Naive thymus-derived CD8-positive, alpha-beta T cell (primary cell): ENCODE measurements at regions not wholly inside any gene's neighbourhood (a gene's known extent, or its start where the extent isn't known, plus 50 kb on each side); places are given as distances from the start of the nearest gene placed in this dataset.

Source experiments
- ATAC-seq, 2 donors: fragments of 150-1000 bp; cut with Tn5 transposase in 1 of 2; sonication (Bioruptor Pico), chemical (Tn5 transposase) in 1 of 2; 1 replicate in 1 of 2; 2 replicates in 1 of 2; pipeline ENCODE4 v1.10.0; 2021; ENCODE audit warnings: mild to moderate bottlenecking in 2 of 2, moderate library complexity in 2 of 2
- POLR2A ChIA-PET: fragments of 350-600 bp; sonication (Branson Sonifier 250); formaldehyde crosslinking; loops from one replicate; lab custom pipeline; 2021; ENCODE audit warnings: antibody characterized with exemption; lab: Charles Lee
- DNase-seq, 10 donors: peaks; one replicate each; pipeline versions ENCODE4 v3.0.0 to v3.0.0-alpha.2; 2020 to 2022
- H3K27ac Mint-ChIP-seq, 10 donors: one replicate each; pipeline ENCODE4 v1.8.0; 2020 to 2022; ENCODE audit warnings: mild to moderate bottlenecking in 10 of 10, mixed read lengths in 10 of 10, moderate library complexity in 4 of 10, inconsistent platforms in 1 of 10
- H3K27me3 Mint-ChIP-seq, 5 donors: one replicate each; pipeline ENCODE4 v1.8.0; 2021 to 2022; ENCODE audit warnings: mixed read lengths in 5 of 5
- H3K36me3 Mint-ChIP-seq, 3 donors: one replicate each; pipeline ENCODE4 v1.8.0; 2020 to 2022; ENCODE audit warnings: mixed read lengths in 3 of 3, mild to moderate bottlenecking in 2 of 3, inconsistent platforms in 1 of 3
- H3K4me1 Mint-ChIP-seq, 4 donors: one replicate each; pipeline ENCODE4 v1.8.0; 2021 to 2022; ENCODE audit warnings: mixed read lengths in 4 of 4
- H3K4me3 Mint-ChIP-seq, 10 donors: one replicate each; pipeline ENCODE4 v1.8.0; 2020 to 2022; ENCODE audit warnings: mild to moderate bottlenecking in 10 of 10, mixed read lengths in 10 of 10, moderate library complexity in 6 of 10, inconsistent platforms in 1 of 10
- H3K9me3 Mint-ChIP-seq, 9 donors: one replicate each; pipeline ENCODE4 v1.8.0; 2020 to 2022; ENCODE audit warnings: mixed read lengths in 9 of 9, mild to moderate bottlenecking in 3 of 9, inconsistent platforms in 1 of 9, moderate library complexity in 1 of 9

DNA sequence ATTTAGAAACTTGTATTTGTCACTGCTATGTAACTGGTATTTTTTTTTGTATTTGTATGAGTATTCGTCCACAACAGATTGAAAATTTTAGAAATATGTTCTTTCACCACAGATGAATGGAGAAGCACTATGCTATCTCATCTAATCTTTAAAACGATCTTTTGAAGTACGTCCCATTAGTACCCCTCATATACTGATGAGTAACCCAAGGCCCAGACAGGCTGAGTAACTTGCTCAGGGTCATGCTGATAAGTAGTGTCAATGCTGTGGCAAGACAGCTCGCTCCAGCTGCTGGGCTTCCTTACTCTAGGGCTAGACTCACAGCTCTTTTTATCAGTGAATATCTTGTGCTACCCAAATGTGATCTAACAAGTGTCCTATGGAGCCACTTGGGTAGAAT lies 154.2 kb downstream of the SUCLA2 start:
- POLR2A ChIA-PET: no interaction called here
- Mint-ChIP-seq H3K27ac (no peak overlapping the region), H3K4me3 (no peak overlapping the region), H3K9me3 (peaks cover 0 to 15% (median 8%) of the 10 kb centered on the region in 9 donors), H3K36me3 (peaks cover 0 to 10% (median 3%) of the 10 kb centered on the region in 3 donors), H3K27me3 (peaks cover 0 to 17% (median 2%) of the 10 kb centered on the region in 5 donors), H3K4me1 (no peaks in the 10 kb centered on the region)
- DNase-seq (no peak), ATAC-seq (no peak)

DNA sequence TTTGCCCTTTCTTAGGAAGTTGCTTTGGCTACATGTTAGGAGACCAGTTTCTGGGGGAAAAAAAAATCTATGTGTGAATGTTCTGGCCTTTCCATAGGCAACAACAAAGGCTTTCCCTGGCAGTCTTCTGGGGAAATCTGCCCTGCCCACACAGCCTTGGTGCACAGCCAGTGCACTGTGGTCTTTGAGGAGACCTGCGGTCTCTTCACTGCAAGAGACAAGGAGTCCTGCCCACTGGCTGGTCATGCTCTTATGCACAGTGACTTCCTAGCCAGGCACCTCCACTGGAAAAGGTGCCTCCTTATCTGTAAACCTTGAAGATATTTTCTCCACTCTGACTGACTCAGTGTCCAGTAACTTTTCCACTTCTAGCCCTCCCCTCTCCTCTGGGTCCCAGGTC lies 155.1 kb downstream of the SUCLA2 start:
- DNase-seq (no peak), ATAC-seq (no peak)
- peaks cover 0 to 10% (median 3%) of the 10 kb centered on the region in 3 donors for H3K36me3 Mint-ChIP-seq
- H3K4me3 Mint-ChIP-seq: no peak overlapping the region
- H3K27me3 Mint-ChIP-seq: peaks cover 0 to 17% (median 2%) of the 10 kb centered on the region in 5 donors
- POLR2A ChIA-PET: no interaction called here
- no peaks in the 10 kb centered on the region for H3K4me1 Mint-ChIP-seq
- peaks cover 0 to 15% (median 8%) of the 10 kb centered on the region in 9 donors for H3K9me3 Mint-ChIP-seq
- H3K27ac Mint-ChIP-seq: no peak overlapping the region

DNA sequence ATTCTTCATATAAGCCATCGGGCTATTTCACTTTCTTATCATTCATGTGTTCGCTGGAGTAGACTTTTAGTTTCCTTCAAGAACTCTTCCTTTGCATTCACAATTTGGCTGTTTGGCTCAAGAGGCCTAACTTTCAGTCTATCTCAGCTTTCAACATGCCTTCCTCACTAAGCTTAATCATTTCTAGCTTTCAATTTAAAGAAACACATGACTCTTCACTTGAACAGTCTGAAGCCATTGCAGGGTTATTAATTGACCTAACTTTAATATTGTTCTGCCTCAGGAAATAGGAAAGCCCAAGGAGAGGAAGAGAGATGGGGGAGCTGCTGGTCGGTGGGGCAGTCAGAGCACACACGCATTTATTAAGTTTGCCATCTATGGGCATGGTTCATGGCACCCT lies 158.1 kb downstream of the SUCLA2 start:
- peaks cover 0 to 2% (median 0%) of the 10 kb centered on the region in 9 donors for H3K9me3 Mint-ChIP-seq
- DNase-seq (no peak), ATAC-seq (no peak)
- H3K27me3 Mint-ChIP-seq: peaks cover 0 to 8% (median 2%) of the 10 kb centered on the region in 5 donors
- H3K27ac Mint-ChIP-seq: no peak overlapping the region
- no peaks in the 10 kb centered on the region for H3K4me1 Mint-ChIP-seq
- H3K36me3 Mint-ChIP-seq: no peaks in the 10 kb centered on the region
- H3K4me3 Mint-ChIP-seq: no peak overlapping the region
- POLR2A ChIA-PET: no interaction called here

DNA sequence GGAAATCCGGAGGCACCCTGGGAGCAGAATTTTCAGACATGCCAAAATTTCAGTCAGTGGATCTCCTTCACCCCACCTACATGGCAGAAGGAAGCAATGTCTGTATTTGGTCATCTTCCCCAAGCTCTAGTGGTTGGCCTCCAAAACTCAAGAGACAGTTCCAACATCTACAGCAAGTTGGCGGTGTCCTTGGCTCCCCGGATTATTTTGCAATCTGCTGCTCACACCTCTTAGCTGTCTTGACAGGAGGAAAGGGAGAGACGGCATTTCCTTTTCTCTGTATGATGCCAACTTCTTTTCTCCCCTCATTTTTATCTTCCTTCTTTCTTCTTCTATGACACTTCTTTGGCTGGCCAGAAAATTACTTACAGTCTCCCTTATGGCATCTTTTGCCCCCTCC lies 159.9 kb downstream of the SUCLA2 start:
- H3K9me3 Mint-ChIP-seq: no peaks in the 10 kb centered on the region
- no peaks in the 10 kb centered on the region for H3K36me3 Mint-ChIP-seq
- H3K4me3 Mint-ChIP-seq: no peak overlapping the region
- H3K27ac Mint-ChIP-seq: no peak overlapping the region
- no peaks in the 10 kb centered on the region for H3K4me1 Mint-ChIP-seq
- ATAC-seq: no peak
- DNase-seq: no peak
- H3K27me3 Mint-ChIP-seq: peaks cover 0 to 8% (median 2%) of the 10 kb centered on the region in 5 donors
- POLR2A ChIA-PET: no interaction called here

DNA sequence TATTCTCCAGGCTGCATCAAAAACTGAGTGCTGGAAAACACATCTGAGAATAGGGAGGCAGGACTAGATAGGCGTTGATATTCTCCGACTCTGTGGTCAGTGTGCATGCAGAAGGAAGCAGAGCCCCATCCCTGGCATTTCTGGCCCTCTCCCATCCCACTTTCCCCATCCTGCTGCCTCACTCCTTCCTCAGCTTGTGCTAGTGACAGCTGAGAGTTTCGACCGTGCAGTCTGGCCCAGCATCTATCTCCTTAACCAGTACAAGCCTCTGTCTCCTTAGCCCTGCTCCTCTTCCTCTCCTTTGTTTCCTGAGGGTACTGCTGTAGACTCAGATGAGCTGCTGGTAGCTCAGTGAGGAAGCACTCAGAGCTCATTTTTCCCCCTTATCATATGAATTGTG lies 163.2 kb downstream of the SUCLA2 start:
- POLR2A ChIA-PET: no interaction called here
- Mint-ChIP-seq H3K27ac (no peak overlapping the region), H3K9me3 (no peaks in the 10 kb centered on the region), H3K4me1 (no peaks in the 10 kb centered on the region), H3K36me3 (no peaks in the 10 kb centered on the region), H3K4me3 (no peak overlapping the region), H3K27me3 (peaks cover 0 to 8% (median 2%) of the 10 kb centered on the region in 5 donors)
- DNase-seq (no peak), ATAC-seq (no peak)

DNA sequence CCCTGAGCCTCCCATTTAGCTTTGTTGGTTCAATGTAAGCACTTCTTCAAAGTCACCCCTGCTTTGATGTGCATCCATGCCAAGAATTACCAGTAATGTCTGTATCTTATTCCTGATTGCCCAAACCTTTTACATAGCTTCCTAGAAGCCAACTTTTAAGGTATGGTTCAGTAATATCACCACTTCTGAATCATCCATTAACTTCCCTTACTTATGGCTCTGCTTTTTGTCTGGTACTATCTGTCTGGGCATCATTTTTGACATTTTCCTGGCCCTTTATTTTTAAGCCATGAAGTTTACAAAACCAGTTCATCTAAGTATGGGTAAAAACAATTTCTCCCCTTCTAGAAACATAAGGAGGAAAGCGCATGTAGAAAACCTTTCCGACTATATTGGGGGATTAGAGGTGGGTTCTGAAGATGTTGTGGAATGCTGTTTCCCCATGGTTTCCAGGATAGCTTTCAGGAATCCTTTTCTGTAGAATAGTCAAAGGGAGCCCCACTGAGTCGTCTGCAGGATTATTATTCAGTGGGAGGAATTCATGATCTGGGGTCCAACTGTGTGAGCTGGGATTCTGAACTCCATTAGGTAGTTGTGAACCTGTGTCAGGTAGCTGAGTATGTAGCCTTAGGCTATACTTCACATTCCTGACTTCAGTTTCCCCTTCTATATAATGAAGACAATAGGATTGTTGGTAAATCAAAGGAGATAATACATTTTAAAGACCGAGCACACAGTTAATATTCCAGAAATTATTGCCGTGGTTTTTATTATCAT lies 163.8 kb downstream of the SUCLA2 start:
- no peaks in the 10 kb centered on the region for H3K4me1 Mint-ChIP-seq
- DNase-seq (no peak), ATAC-seq (no peak)
- H3K36me3 Mint-ChIP-seq: no peaks in the 10 kb centered on the region
- no peak overlapping the region for H3K4me3 Mint-ChIP-seq
- POLR2A ChIA-PET: no interaction called here
- H3K27ac Mint-ChIP-seq: no peak overlapping the region
- no peaks in the 10 kb centered on the region for H3K9me3 Mint-ChIP-seq
- peaks cover 0 to 8% (median 1%) of the 10 kb centered on the region in 5 donors for H3K27me3 Mint-ChIP-seq

DNA sequence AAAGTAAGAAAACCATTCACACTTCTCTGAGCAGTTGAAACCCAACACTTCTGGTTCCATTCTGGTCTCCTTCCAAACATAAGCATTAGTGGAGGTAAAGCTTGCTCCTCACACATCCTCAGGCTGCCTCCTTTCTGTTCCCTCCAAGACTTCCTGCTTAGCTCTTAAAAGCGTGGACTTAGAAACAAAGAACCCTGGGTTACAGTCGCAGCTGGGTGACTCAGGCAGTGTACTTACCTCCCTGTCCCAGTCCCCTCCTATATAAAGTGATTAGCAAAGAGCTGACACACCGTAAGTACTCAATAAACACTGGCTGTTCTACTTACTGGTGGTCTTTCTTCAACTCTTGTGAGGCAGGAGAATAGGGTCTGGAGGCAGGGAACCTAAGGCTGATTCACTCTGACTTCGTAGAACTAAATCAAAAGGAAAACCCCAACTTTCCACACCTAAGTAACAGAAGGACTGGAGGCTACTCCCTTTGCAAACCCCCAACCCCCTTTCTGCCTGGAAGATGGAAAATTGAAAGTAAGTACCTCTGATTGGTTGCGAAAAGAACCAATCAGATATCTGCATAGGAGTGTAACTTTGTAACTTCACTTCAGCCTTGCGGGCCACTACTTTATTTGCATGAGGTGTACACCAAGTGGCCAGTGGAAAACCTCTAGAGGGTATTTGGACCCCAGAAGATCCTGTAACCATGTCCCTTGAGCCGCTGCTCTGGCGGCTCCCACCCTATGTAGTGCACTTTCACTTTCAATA lies 165.4 kb downstream of the SUCLA2 start:
- no peak overlapping the region for H3K4me3 Mint-ChIP-seq
- DNase-seq: no peak
- H3K9me3 Mint-ChIP-seq: no peaks in the 10 kb centered on the region
- peaks cover 0 to 5% (median 0%) of the 10 kb centered on the region in 5 donors for H3K27me3 Mint-ChIP-seq
- H3K36me3 Mint-ChIP-seq: no peaks in the 10 kb centered on the region
- H3K4me1 Mint-ChIP-seq: no peaks in the 10 kb centered on the region
- POLR2A ChIA-PET: no interaction called here
- ATAC-seq: no peak
- H3K27ac Mint-ChIP-seq: no peak overlapping the region

DNA sequence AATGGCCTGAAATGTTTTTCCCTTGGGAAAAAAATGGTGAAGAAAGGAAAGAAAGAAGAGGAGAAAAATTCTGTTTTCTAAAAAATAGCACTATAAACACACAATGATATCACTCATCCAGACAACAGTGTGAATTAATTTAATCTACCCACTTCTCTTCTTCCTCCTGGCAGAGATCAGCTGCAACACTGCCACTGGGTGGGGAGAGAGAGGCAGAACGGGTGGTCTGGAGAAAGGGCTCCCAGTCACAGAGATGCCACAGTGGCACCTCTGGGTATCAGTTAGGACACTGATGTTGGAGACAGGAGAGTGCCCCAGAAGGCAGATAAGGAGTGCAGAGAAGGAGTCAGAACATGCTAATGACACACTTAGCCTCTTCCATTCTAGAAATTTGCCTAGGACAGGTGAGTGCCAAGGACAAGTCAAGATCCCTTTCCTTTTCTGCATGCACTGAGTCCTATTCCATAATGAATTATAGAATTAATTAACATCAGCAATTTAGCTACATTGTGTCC lies 168.6 kb downstream of the SUCLA2 start:
- DNase-seq (no peak), ATAC-seq (no peak)
- no peaks in the 10 kb centered on the region for H3K9me3 Mint-ChIP-seq
- no peak overlapping the region for H3K4me3 Mint-ChIP-seq
- H3K27me3 Mint-ChIP-seq: no peaks in the 10 kb centered on the region
- H3K4me1 Mint-ChIP-seq: no peaks in the 10 kb centered on the region
- POLR2A ChIA-PET: no interaction called here
- no peak overlapping the region for H3K27ac Mint-ChIP-seq
- H3K36me3 Mint-ChIP-seq: no peaks in the 10 kb centered on the region

DNA sequence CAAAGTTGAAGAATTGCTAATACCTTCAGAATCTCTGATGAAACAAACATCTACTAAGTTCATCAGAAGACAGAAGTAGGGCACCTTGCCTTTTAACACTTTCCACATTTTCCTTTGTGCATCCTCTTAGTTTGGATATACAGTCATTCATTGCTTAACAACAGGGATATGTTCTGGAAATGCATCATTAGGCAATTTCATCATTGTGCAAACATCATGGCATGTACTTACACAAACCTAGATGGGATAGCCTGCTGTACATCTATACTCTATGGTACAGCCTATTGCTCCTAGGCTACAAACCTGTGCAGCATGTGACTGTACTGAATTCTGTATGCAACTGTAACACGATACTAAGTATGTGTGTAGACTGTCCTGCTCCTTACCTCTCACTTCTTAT lies 169.8 kb downstream of the SUCLA2 start:
- POLR2A ChIA-PET: no interaction called here
- H3K27ac Mint-ChIP-seq: no peak overlapping the region
- no peaks in the 10 kb centered on the region for H3K9me3 Mint-ChIP-seq
- no peak overlapping the region for H3K4me3 Mint-ChIP-seq
- DNase-seq (no peak), ATAC-seq (no peak)
- no peaks in the 10 kb centered on the region for H3K36me3 Mint-ChIP-seq
- no peaks in the 10 kb centered on the region for H3K4me1 Mint-ChIP-seq
- H3K27me3 Mint-ChIP-seq: no peaks in the 10 kb centered on the region

DNA sequence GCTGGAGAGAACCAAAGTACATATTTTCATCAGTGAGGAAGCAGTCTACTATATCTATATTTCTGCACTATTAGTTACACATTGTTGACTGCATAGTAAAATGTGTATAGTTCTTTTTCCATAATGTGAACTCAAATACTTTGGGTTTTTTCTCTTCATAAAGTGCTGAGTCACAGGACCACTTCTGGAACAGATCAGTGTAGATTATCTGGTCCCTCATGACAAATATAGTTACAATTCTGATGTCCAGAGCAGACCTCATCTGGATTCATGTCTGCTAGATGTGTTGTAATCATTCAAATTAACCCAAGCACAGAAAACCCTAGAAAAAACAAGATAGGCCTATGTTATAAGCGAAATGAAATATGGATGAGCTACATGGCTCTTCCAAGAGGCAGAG lies 171.4 kb downstream of the SUCLA2 start:
- DNase-seq (no peak), ATAC-seq (no peak)
- H3K4me1 Mint-ChIP-seq: no peaks in the 10 kb centered on the region
- H3K36me3 Mint-ChIP-seq: peaks cover 0 to 7% (median 0%) of the 10 kb centered on the region in 3 donors
- H3K27ac Mint-ChIP-seq: no peak overlapping the region
- no peak overlapping the region for H3K4me3 Mint-ChIP-seq
- H3K9me3 Mint-ChIP-seq: peaks cover 0 to 15% (median 5%) of the 10 kb centered on the region in 9 donors
- POLR2A ChIA-PET: no interaction called here
- no peaks in the 10 kb centered on the region for H3K27me3 Mint-ChIP-seq

DNA sequence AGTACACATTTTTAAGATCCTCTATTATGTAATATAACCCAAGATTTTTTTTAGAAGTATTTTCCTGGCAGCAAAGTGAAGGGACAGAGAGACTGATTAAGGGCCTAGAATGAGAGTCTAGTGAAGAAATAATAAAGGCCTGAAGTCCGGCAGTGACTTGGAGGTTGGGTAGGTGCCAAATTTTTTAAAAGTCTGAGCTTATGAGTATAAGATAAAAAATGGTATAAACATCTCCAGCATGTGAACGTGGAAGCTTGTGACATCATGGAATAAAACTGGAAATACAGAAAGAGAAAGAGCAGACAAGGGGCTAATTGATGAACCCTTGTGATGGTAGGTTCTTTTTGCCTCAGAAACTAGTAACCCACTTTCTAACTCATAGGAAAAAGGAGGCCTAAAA lies 174.6 kb downstream of the SUCLA2 start:
- Mint-ChIP-seq H3K9me3 (peaks cover 0 to 16% (median 6%) of the 10 kb centered on the region in 9 donors), H3K27me3 (peaks cover 0 to 8% (median 0%) of the 10 kb centered on the region in 5 donors), H3K4me1 (no peaks in the 10 kb centered on the region), H3K4me3 (no peak overlapping the region), H3K27ac (no peak overlapping the region), H3K36me3 (peaks cover 0 to 7% (median 0%) of the 10 kb centered on the region in 3 donors)
- no peak for DNase-seq
- POLR2A ChIA-PET: no interaction called here
- ATAC-seq: no peak

DNA sequence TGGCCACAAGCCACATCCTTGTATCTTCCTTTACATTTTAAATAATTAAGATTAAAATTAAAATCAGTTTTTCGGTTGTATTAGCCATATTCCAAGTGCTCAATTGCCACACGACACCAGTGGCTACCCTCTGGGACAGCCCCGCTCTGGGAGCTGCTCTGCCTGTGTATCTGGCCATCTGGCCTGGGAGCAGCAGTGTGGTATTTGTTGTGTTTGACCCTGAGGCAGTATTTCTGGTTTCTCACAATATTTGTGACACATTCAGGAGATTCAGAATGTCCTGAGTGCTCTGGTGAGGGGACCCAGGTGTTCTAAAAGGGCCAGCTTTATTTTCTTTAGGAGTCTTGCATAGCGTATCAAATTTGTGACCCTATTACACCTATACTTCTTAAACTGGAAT lies 179.0 kb downstream of the SUCLA2 start:
- POLR2A ChIA-PET: no interaction called here
- Mint-ChIP-seq H3K4me3 (no peak overlapping the region), H3K27ac (no peak overlapping the region), H3K9me3 (peaks cover 0 to 16% (median 6%) of the 10 kb centered on the region in 9 donors), H3K4me1 (no peaks in the 10 kb centered on the region), H3K36me3 (peaks cover 0 to 7% (median 0%) of the 10 kb centered on the region in 3 donors), H3K27me3 (peaks cover 0 to 8% (median 0%) of the 10 kb centered on the region in 5 donors)
- DNase-seq (no peak), ATAC-seq (no peak)

DNA sequence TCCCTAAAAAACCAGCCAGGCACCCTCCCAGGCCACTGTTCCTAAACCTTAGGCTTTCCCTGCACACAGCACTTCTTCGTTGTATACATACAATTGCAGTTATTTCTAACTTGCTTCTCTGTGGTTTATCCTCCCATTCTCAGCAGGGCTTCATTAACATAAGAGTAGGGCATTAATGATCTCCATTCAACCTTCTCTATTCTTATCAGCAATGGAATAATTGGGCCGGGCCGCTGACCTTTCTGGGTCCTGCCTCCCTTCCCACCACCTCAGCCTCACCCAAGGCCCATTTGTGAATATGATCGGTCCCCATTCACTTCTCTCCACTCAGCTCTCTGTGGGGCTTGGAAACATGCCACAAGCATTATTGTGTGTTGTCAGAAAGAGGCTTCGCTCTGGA lies 184.2 kb downstream of the SUCLA2 start:
- ATAC-seq: no peak
- Mint-ChIP-seq H3K4me3 (no peak overlapping the region), H3K27ac (no peak overlapping the region), H3K27me3 (no peaks in the 10 kb centered on the region), H3K4me1 (no peaks in the 10 kb centered on the region), H3K9me3 (no peaks in the 10 kb centered on the region), H3K36me3 (no peaks in the 10 kb centered on the region)
- POLR2A ChIA-PET: no interaction called here
- DNase-seq: no peak
